ENCODE measurements at regions not wholly inside any gene's neighbourhood (a gene's known extent, or its start where the extent isn't known, plus 50 kb on each side); places are given as distances from the start of the nearest gene placed in this dataset.

GRCh38 chr10:10927608-10928007, 90.1 kb upstream of the CELF2 start:
- DNase-seq: no peak

DNA sequence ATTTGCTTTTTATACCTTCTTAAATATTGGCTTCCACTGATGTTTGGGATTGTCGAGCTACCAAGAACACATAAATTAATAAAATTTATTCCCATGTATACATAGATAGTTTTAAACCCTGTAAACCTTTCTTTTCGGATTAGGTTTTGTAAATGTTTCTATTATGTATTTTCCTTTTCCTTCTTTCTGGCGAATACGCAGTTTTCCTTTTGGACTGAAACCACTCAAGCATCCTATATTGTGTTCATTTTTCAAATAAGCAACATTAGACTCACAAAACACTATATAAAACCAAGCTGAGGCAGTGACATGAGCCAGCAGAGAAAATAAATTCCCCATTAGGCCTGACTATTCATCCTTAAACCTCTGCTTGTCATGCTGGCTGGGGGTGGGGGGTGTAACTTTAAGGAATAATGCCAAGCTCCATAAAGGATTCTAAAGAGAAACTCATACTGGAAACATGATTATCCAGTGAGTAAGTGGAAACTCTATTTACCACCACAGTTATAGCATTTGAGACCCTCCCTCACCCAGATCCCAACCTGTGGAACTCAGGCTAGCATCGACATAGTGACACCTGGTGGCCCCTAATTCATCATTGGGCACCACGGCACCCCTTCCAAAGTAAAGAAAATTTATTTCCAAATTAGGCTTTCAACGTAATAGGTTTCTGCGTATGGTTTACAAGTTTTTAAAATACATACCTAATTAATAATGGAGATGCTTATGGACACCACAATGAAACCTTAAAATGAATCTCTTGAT, 86.5 kb upstream of the CELF2 start:
- DNase-seq: no peak

DNA sequence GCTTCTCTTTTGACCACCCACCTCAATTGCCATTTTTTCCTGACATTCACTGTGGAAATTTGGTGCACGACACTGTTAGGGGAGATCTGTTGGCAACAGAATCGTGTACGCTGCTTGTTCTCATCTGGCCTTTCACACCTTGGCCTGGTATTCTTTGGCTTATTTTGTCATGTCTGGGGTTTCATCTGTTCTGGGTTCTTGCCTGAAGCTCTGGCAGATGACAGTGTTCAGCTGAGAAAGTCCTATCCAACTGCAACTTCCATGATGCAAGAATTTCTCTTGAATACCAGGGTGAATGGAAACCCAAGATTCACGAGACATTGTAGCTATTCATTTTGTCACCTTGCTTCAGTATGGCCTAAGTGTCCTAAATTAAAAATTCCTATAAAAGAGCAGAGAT, 82.6 kb upstream of the CELF2 start:
- DNase-seq: no peak

DNA sequence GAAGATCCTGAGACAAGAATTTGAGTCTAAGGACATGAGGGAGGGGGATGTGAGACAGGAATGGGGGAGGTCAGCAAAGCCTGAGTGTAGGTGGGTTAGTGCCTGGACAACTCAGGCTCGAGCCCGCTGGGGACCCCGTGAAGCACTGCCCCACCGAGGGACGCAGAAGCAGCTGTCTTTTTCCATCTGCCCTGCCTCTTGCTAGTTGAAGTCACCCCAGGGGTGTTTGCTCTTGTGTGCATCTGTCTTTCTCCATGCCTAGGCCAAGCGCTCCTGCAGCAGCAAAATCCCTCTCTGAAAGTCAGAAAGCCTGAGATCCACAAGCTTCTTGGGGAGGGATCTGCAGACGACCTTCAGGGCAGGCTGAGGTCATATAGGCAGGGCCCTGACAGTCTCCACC, 79.0 kb upstream of the CELF2 start:
- DNase-seq: no peak

DNA sequence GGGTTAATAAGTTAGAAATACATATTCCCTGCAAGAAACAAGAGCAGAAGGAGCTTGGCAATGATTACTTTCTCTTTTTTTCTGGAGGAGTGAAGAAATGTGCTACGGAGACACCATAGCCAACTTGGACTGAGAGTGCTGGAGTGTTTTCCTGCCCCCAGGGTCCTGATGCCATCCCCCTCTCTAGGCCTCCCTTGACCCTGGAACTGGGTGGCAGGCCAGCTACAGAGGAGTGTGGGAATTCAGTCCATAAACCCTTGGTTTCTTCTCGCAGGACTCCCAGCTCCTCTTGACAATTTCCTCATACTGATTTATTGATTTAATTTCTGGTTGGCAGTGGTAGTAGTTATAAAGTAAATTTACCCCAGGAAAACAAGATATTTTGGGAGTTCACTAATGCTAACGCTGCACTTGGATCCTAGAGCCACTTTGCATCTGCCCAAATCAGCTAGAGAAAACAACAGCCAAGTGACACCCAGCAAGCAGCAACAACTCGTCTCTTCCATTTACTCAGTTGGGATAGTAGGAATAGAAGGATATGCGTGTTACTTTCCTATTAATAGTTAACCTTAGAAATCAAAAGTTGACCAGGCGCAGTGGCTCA, 76.4 kb upstream of the CELF2 start:
- DNase-seq: no peak

DNA sequence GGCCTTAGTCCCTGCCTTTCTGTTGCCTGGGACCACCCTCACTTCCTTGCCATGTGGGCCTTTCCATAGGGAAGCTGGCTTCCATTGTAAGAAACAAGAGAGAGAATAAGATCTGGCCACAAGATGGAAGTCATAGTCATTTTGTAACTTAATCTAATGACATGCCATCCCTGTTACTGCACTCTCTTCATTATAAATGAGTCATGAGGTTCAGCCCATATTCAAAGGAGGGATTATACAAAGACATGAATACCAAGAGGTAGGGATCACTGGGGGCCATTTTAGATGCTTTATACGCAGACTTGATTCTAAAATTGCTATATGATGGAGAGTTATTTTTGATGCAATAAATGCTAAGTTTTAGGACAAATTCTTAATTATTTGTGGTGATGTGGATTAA, 75.2 kb upstream of the CELF2 start:
- DNase-seq: no peak

DNA sequence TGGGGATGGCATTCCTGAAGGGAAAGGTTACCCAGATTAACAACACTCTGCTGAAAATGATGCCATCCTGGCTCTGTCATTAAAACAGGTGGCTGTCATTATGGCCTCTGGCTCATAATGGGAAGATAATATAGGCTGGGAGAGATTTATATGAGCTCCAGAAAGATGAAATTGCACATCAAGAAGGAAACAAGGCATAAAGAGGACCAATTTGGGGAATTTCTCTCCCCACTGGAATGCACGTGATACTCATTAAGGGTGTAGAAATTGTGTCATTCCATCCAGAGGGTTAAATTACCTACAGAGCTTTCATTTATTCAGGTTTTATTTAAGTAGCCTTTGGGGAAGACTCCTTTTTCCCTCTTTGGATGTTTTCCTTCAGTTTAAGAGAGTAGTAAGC, 71.6 kb upstream of the CELF2 start:
- DNase-seq: no peak

GRCh38 chr10:10946801-10947200, 70.9 kb upstream of the CELF2 start:
- no peak for DNase-seq

DNA sequence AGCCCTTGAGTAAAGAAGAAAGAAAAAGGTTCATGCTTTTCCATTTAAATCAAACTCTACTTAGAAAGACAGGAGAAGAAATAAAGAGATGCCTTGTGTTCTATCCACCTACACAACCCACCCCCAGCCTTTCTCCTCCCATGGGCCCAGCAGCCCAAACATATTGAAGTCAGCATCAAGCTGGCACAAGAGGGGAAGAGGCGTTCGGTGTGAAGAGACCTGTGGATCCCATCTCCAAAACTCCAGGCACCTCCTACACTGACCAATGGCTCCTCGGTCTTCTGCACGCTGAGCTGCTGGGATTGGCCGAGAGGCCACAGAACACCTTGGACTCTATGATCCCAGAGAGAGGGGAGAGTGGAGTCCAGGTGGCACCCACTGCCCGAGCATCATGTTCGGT, 66.0 kb upstream of the CELF2 start:
- DNase-seq: no peak

GRCh38 chr10:10952800-10953199, 64.9 kb upstream of the CELF2 start:
- DNase-seq: no peak

GRCh38 chr10:10956681-10957542, 60.8 kb upstream of the CELF2 start:
- DNase-seq: no peak

DNA sequence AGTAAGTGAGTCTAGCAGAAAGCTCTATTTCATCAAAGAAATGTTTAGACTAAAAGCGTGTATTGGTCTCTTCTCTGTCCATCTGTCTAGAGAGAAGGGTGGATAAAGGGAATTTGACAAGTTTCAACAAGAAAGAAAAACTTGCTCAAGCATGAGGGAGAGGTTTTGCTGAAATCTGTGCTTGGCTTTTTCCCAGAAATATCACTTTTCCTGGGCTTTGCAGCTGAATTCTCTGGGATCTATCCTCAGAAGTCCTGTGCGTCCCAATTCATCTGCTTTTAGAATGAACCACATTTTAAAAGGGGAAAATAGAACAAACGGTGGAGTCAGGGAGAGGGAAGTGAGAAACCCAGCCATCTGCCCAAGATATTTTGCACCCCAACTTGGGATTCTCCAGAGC, 59.6 kb upstream of the CELF2 start:
- no peak for DNase-seq

DNA sequence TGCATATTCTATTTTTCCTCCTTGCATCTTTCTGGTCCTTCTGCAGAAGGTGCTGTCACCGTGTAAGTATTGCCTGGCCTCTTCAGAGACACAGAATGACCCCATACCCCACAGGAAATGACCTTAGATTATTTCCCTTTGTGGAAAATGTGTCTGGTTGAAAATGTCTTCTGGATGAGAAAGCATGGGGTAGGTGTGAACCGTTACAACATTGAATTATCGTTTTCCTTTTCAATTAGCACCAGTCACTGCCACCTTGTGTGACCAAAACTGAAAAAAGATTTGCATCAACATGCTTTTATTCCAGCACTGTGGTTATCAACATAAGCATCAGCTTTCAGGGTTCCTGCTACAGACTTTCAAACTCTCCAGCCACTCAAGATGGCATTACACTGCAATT, 58.0 kb upstream of the CELF2 start:
- DNase-seq: no peak

DNA sequence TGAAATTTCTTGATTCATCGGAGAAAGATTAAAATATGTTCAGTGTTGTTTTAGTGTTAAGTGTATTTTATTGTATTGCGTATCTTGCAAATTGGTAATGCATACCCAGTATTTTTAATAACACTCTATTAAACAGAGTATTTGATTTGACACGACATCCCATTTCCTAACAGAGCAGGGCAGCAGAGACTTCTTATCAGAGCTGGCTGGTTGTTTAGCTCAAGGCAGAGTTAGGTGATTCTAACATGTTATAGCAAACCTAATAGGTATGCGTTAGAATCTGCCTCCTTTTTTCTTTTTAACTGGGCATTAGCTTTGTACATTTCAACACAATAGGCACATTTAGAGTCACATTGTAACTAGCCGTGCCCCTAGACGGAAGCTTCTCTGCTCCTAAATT, 57.1 kb upstream of the CELF2 start:
- DNase-seq: no peak

- no peak for DNase-seq
Measured at GRCh38 chr10:10961072-10961471, 56.6 kb upstream of the CELF2 start.

DNA sequence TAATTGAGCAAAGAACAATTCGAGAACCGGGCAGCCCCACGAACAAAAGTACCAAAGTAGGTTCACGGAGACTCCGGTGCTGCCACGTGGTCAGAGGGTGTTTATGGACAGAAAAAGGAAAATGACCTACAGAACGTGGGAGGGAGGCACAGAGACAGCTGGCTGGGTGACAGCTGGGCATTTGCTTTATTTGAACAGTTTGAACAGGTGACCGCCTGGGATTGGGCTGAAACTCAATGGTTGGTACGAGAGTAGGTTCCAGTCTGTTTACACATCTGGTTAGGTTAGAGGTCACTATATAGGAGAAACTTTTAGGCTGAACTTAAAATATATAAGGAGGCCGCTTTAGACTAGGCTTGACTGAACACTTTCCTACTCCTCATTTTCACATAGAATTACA, 50.6 kb upstream of the CELF2 start:
- DNase-seq: no peak

DNA sequence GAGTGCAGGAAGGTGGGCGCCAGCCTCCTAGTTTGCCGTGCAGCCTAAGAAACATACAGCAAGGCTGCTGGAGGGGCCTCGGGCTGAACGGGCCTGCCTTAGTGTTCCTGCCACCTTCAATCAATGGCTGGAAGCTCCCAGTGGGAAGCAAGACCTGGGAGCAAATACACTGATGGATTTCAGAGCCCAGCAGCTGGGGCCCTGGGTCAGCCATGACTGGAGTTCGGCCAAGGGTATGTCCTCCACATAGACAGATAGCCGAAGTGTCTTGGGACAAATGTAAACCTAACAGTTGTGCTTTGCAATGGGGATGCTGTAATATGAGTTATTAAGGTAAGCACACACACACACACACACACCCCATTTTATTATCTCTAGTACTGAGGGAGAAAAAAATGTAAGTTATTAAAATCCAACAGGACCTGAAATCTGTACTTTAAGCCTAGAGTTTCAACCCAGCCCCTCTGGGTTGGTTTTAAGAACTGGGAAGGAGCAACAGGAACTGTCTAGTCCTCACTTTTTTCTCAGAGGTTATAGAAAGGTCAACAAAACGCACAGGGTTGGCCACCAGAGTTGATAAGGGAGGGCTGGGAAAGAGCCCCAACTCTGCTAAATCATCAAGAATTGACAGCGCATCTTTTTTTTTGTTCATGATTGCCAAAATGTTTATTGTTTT, 50.0 kb upstream of the CELF2 start:
- no peak for DNase-seq

Measured in NCI-H2171 treated with DMSO at 0.1 percent for 48 hours (cell line).